ENCODE measurements at regions not wholly inside any gene's neighbourhood (a gene's known extent, or its start where the extent isn't known, plus 50 kb on each side); places are given as distances from the start of the nearest gene placed in this dataset.
"Not testable (repeated sequence)": the region's sequence is repeated elsewhere in the genome, so short reads cannot be mapped to it uniquely, and the experiment has no call there.

DNA sequence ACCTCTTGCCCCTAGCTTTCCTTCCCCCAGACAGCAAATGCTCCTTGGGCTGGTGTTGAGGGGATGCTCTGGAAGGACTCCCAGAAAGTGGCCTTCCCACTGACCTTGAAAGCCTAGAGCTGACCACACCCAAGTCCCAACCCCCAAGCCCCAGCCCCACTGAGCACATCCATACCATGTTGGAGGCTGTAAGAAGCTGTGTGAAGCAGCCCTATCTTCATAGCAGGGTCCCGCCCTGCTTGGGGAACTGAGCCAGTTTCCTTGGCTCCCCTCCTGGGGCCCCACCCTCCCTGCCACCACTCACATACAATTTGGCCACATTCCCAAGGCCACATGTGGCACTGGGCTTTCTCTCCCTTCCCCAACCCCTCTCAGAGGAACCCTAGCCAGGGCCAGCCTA lies 72.3 kb upstream of the CACUL1 start:
- Histone ChIP-seq H3K36me3 (no peaks in the 10 kb centered on the region), H3K4me1 (peaks cover 0 to 6% (median 0%) of the 10 kb centered on the region in 4 donors), H3K9me3 (peaks cover 0 to 3% (median 0%) of the 10 kb centered on the region in 4 donors), H3K27me3 (no peaks in the 10 kb centered on the region), H3K4me3 (no peak overlapping the region), H3K27ac (no peak overlapping the region)
- TF ChIP-seq EP300 (IDR thresholded peaks at IDR 0.05) (no peak), POLR2A (IDR thresholded peaks at IDR 0.05) (no peak)
- TF ChIP-seq, protein P1, sequence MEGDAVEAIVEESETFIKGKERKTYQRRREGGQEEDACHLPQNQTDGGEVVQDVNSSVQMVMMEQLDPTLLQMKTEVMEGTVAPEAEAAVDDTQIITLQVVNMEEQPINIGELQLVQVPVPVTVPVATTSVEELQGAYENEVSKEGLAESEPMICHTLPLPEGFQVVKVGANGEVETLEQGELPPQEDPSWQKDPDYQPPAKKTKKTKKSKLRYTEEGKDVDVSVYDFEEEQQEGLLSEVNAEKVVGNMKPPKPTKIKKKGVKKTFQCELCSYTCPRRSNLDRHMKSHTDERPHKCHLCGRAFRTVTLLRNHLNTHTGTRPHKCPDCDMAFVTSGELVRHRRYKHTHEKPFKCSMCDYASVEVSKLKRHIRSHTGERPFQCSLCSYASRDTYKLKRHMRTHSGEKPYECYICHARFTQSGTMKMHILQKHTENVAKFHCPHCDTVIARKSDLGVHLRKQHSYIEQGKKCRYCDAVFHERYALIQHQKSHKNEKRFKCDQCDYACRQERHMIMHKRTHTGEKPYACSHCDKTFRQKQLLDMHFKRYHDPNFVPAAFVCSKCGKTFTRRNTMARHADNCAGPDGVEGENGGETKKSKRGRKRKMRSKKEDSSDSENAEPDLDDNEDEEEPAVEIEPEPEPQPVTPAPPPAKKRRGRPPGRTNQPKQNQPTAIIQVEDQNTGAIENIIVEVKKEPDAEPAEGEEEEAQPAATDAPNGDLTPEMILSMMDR (IDR thresholded peaks at IDR 0.05): no peak
- 25 to 78% methylated on average over 1 of the region's 1 CpG for WGBS, 2 donors
- no peak for DNase-seq (ENCODE audit: low spot score in 2 of 2)

DNA sequence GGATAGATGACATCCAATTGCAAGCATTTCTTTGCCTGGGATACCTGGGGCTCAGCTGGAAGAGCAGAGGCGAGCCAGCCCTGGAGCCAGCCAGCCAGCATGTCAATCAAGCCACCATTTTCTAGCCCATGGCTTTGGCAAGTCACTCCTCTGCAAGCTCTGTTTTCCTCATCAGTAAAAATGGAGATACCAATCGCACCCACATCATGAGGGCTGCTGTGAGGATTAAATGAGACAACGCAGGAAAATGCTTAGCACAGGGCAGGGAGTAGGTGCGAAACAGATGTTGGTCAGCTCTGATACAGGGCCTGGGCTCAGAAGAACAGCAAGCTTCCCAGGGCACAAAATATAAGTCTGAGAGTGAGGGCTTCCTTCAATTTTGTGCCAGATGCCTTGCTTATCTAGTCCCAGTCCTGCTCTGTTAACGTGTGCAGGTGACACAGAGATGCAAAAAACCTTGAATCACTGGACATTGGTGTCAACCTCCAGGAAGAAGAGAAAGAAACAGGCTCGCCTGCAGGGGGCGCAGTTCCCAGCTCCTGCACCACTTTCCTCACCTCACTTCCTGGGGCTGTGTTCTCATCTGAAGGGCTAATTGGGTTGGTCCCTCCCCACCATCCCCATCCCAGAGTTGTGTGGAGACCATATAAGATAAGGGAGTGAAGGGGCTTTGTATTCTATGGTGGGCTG lies 72.8 kb upstream of the CACUL1 start:
- Histone ChIP-seq H3K4me1 (peaks cover 0 to 11% (median 2%) of the 10 kb centered on the region in 4 donors), H3K36me3 (no peaks in the 10 kb centered on the region), H3K9me3 (peaks cover 0 to 3% (median 0%) of the 10 kb centered on the region in 4 donors), H3K27ac (no peak overlapping the region), H3K4me3 (no peak overlapping the region), H3K27me3 (no peaks in the 10 kb centered on the region)
- WGBS, 2 donors: 82 to 84% methylated on average over 7 of the region's 7 CpGs
- DNase-seq (ENCODE audit: low spot score in 2 of 2): no peak
- TF ChIP-seq, protein P1 (IDR thresholded peaks at IDR 0.05): no peak
- TF ChIP-seq POLR2A (IDR thresholded peaks at IDR 0.05): no peak

DNA sequence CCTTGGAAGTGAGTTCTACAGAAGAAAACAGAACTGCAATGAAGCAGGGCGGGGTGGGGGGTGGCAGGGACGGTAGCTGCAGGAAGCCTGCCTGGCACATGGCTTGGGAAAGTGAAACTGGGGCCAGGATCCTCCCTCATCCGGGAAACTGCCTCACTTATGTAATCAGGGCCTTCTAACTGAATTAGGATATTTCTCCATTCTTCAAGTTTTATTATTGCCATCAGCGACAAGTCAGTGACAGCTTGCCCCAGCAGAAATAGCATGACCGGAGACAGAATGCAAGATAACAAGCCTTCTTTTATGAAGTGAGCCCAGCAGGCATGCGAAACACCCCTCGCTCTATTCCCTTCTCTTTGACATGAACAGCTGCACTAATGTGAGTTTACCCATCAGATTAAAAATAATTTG lies 77.5 kb upstream of the CACUL1 start:
- no peaks in the 10 kb centered on the region for H3K36me3 ChIP-seq
- no peak for TF ChIP-seq POLR2A (IDR thresholded peaks at IDR 0.05)
- peak in 1 of 2 donors; percentile 53 for TF ChIP-seq EP300 (IDR thresholded peaks at IDR 0.05)
- TF ChIP-seq, protein P1 (IDR thresholded peaks at IDR 0.05): no peak
- peaks cover 0 to 12% (median 3%) of the 10 kb centered on the region in 4 donors for H3K4me1 ChIP-seq
- H3K27ac ChIP-seq: peak overlapping the region in 2 of 4 donors; percentile 36 to 62
- peaks cover 0 to 3% (median 0%) of the 10 kb centered on the region in 4 donors for H3K9me3 ChIP-seq
- no peaks in the 10 kb centered on the region for H3K27me3 ChIP-seq
- H3K4me3 ChIP-seq: peak overlapping the region in 1 of 4 donors; percentile 26
- peak; percentile 27 to 52 for DNase-seq (ENCODE audit: low spot score in 2 of 2)
- 24 to 33% methylated on average over 7 of the region's 7 CpGs for WGBS, 2 donors

DNA sequence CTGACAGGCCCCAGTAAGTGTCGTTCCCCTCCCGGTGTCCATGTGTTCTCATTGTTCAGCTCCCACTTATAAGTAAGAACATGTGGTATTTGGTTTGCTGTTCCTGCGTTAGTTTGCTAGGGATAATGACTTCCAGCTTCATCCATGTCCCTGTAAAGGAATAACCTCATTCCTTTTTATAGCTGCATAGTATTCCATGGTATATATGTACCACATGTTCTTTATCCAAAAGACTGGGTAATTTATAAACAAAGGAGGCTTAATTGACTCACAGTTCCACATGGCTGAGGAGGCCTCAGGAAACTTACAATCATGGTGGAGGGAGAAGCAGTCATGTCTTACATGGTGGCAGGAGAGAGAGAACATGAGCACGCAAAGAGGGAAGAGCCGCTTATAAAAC lies 79.6 kb upstream of the CACUL1 start:
- not testable (repeated sequence) for DNase-seq (ENCODE audit: low spot score in 2 of 2); H3K27me3 ChIP-seq; H3K9me3 ChIP-seq; H3K27ac ChIP-seq; H3K36me3 ChIP-seq; H3K4me3 ChIP-seq
- 67 to 76% methylated on average over 4 to 5 of the region's 5 CpGs for WGBS, 2 donors
- peaks cover 0 to 12% (median 3%) of the 10 kb centered on the region in 4 donors for H3K4me1 ChIP-seq

DNA sequence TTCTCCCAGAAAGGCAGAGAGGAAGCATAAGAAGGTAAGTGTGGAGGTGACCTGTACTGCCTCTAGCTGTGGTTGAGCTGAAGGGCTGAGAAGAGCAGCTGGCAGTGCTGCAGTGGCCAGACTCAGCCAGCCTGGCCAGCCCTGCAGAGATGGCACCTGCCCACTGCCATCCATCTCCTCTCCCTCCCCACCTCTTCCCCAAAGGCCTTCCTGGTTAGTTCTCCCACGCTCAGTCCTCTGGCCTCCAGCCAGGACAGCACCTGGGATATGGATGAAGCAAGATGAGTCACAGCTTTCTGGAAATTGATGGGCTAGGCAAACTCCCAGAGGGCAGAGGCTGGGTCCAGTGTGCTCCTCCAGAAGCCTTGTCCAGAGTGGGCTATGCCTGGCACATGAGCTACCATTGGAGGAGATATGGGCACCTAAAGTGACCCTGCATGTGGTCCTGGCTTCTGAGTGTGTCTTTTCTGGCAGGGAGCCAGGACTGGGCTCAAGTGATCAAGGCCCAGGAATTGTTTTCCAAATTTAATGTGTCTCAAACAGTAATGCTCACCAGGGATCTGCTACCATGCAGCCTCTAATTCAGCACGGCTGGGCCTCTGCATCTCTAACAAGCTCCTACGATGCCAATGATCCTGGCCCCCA lies 81.0 kb upstream of the CACUL1 start:
- DNase-seq (ENCODE audit: low spot score in 2 of 2): no peak
- no peaks in the 10 kb centered on the region for H3K27me3 ChIP-seq
- TF ChIP-seq EP300 (IDR thresholded peaks at IDR 0.05) (no peak), POLR2A (IDR thresholded peaks at IDR 0.05) (no peak)
- TF ChIP-seq, protein P1 (IDR thresholded peaks at IDR 0.05): no peak
- H3K4me3 ChIP-seq: no peak overlapping the region
- H3K36me3 ChIP-seq: no peaks in the 10 kb centered on the region
- H3K9me3 ChIP-seq: no peaks in the 10 kb centered on the region
- 57 to 67% methylated on average over 3 of the region's 3 CpGs for WGBS, 2 donors
- no peak overlapping the region for H3K27ac ChIP-seq
- H3K4me1 ChIP-seq: peaks cover 0 to 12% (median 3%) of the 10 kb centered on the region in 4 donors
